Osteoblast (primary cell): ENCODE measurements at regions not wholly inside any gene's neighbourhood (a gene's known extent, or its start where the extent isn't known, plus 50 kb on each side); places are given as distances from the start of the nearest gene placed in this dataset.

Source experiments
- DNase-seq: peaks from one replicate; pipeline ENCODE4 v3.0.0; 2011; ENCODE audit warnings: low spot score, mixed read lengths; ENCODE audit not compliant: insufficient read length; ENCODE audit errors: missing footprints
- H2AFZ ChIP-seq: 2 replicates; pipeline ENCODE4 v1.6.0; 2011; ENCODE audit warnings: mild to moderate bottlenecking, low read length
- H3K27ac ChIP-seq: 2 replicates; pipeline ENCODE4 v1.5.1; 2011; ENCODE audit warnings: mild to moderate bottlenecking, low read depth, low read length, moderate library complexity
- H3K27me3 ChIP-seq: 2 replicates; pipeline ENCODE4 v1.6.0; 2012; ENCODE audit warnings: mild to moderate bottlenecking, control low read depth, inconsistent platforms, low read length, moderate library complexity; ENCODE audit not compliant: insufficient read depth
- H3K36me3 ChIP-seq: 2 replicates; pipeline ENCODE4 v1.5.1; 2011; ENCODE audit warnings: mild to moderate bottlenecking, low read length, control low read depth, moderate library complexity; ENCODE audit not compliant: insufficient read depth
- H3K4me1 ChIP-seq: 2 replicates; pipeline ENCODE4 v1.5.1; 2011; ENCODE audit warnings: mild to moderate bottlenecking, low read length, control low read depth, moderate library complexity; ENCODE audit not compliant: insufficient read depth
- H3K4me2 ChIP-seq: 2 replicates; pipeline ENCODE4 v1.6.0; 2011; ENCODE audit warnings: mild to moderate bottlenecking, low read length; ENCODE audit not compliant: insufficient read depth
- H3K4me3 ChIP-seq: fragments of 200-600 bp; sonication (generic); 3 replicates; pipeline ENCODE4 v1.5.1; 2012; ENCODE audit warnings: mild to moderate bottlenecking, low read length, inconsistent platforms; ENCODE audit not compliant: insufficient read depth
- H3K79me2 ChIP-seq: 2 replicates; pipeline ENCODE4 v1.6.0; 2012; ENCODE audit warnings: mild to moderate bottlenecking, low read length, control low read depth, inconsistent platforms; ENCODE audit not compliant: insufficient read depth
- H3K9me3 ChIP-seq: 2 replicates; pipeline ENCODE4 v1.5.1; 2011; ENCODE audit warnings: low read depth, low read length, control low read depth
- H4K20me1 ChIP-seq: 2 replicates; pipeline ENCODE4 v1.6.0; 2012; ENCODE audit warnings: mild to moderate bottlenecking, low read length, control low read depth; ENCODE audit not compliant: insufficient read depth
- CTCF ChIP-seq: IDR thresholded peaks from 2 replicates; pipeline ENCODE4 v1.5.1; 2011; ENCODE audit warnings: mild to moderate bottlenecking, low read depth, low read length, moderate library complexity; ENCODE audit errors: extremely low read depth

- Histone ChIP-seq H2AFZ (no peak overlapping the region), H4K20me1 (no peaks in the 10 kb centered on the region), H3K27me3 (peaks cover 3% of the 10 kb centered on the region), H3K27ac (no peak overlapping the region), H3K36me3 (no peaks in the 10 kb centered on the region), H3K9me3 (no peaks in the 10 kb centered on the region), H3K4me1 (no peaks in the 10 kb centered on the region), H3K4me3 (no peak overlapping the region), H3K4me2 (no peak overlapping the region), H3K79me2 (no peaks in the 10 kb centered on the region)
- TF ChIP-seq CTCF = no peak
- peak; percentile 66 for DNase-seq
Measured at GRCh38 chr11:115654792-115655191, 150.6 kb upstream of the CADM1 start.

GRCh38 chr11:115653926-115654325 is 149.7 kb upstream of the CADM1 start:
- no peak overlapping the region for H3K27ac ChIP-seq
- no peaks in the 10 kb centered on the region for H3K4me1 ChIP-seq
- peaks cover 3% of the 10 kb centered on the region for H3K27me3 ChIP-seq
- DNase-seq = peak; percentile 36
- H3K79me2 ChIP-seq = no peaks in the 10 kb centered on the region
- H2AFZ ChIP-seq = no peak overlapping the region
- no peak overlapping the region for H3K4me2 ChIP-seq
- TF ChIP-seq CTCF = no peak
- H4K20me1 ChIP-seq = no peaks in the 10 kb centered on the region
- no peaks in the 10 kb centered on the region for H3K36me3 ChIP-seq
- H3K9me3 ChIP-seq = no peaks in the 10 kb centered on the region
- H3K4me3 ChIP-seq = no peak overlapping the region

- H3K27me3 ChIP-seq = no peaks in the 10 kb centered on the region
- TF ChIP-seq CTCF = no peak
- H3K27ac ChIP-seq = no peak overlapping the region
- H3K4me3 ChIP-seq = no peak overlapping the region
- no peak for DNase-seq
- H3K4me2 ChIP-seq = no peak overlapping the region
- H2AFZ ChIP-seq = no peak overlapping the region
- no peaks in the 10 kb centered on the region for H3K79me2 ChIP-seq
- H4K20me1 ChIP-seq = no peaks in the 10 kb centered on the region
- no peaks in the 10 kb centered on the region for H3K4me1 ChIP-seq
- no peaks in the 10 kb centered on the region for H3K36me3 ChIP-seq
- no peaks in the 10 kb centered on the region for H3K9me3 ChIP-seq
Measured at GRCh38 chr11:115653076-115653475, 148.9 kb upstream of the CADM1 start.

GRCh38 chr11:115652496-115652895 is 148.3 kb upstream of the CADM1 start:
- no peaks in the 10 kb centered on the region for H3K79me2 ChIP-seq
- no peak overlapping the region for H3K4me3 ChIP-seq
- no peak for TF ChIP-seq CTCF

More at GRCh38 chr11:115652496-115652895, 148.3 kb upstream of the CADM1 start:
- no peak overlapping the region for H3K27ac ChIP-seq
- H3K36me3 ChIP-seq = no peaks in the 10 kb centered on the region
- no peaks in the 10 kb centered on the region for H3K9me3 ChIP-seq
- no peaks in the 10 kb centered on the region for H4K20me1 ChIP-seq
- DNase-seq = no peak
- no peak overlapping the region for H2AFZ ChIP-seq
- no peaks in the 10 kb centered on the region for H3K27me3 ChIP-seq
- no peaks in the 10 kb centered on the region for H3K4me1 ChIP-seq
- H3K4me2 ChIP-seq = no peak overlapping the region
